WTC11 (cell line): ENCODE measurements at regions not wholly inside any gene's neighbourhood (a gene's known extent, or its start where the extent isn't known, plus 50 kb on each side); places are given as distances from the start of the nearest gene placed in this dataset.

Experiments used
- ATAC-seq: fragments of 200-7000 bp; cut with Tn5 transposase; 2 replicates; pipeline ENCODE4 v1.10.0; 2021; ENCODE audit warnings: mild to moderate bottlenecking, moderate library complexity
- CTCF ChIA-PET: fragments of 300-600 bp; sonication (Branson Sonifier 250); formaldehyde crosslinking; loops from one replicate; lab custom pipeline; 2021; ENCODE audit warnings: antibody characterized with exemption; lab: Charles Lee
- POLR2A ChIA-PET: fragments of 350-600 bp; sonication (Branson Sonifier 250); formaldehyde crosslinking; loops from one replicate; lab custom pipeline; 2021; ENCODE audit warnings: antibody characterized with exemption; lab: Charles Lee
- DNase-seq: peaks from one replicate; pipeline ENCODE4 v3.0.0; 2021; ENCODE audit warnings: low spot score
- H3K27ac Mint-ChIP-seq: 2 replicates; pipeline ENCODE4 v1.8.0; 2021; ENCODE audit warnings: mixed read lengths
- H3K27me3 Mint-ChIP-seq: 2 replicates; pipeline ENCODE4 v1.8.0; 2021; ENCODE audit warnings: low read depth, mild to moderate bottlenecking, moderate library complexity, mixed read lengths
- H3K36me3 Mint-ChIP-seq: 2 replicates; pipeline ENCODE4 v1.8.0; 2021; ENCODE audit warnings: mixed read lengths
- H3K4me1 Mint-ChIP-seq: 2 replicates; pipeline ENCODE4 v1.8.0; 2022; ENCODE audit warnings: mixed read lengths
- H3K4me3 Mint-ChIP-seq: 2 replicates; pipeline ENCODE4 v1.8.0; 2021; ENCODE audit warnings: mild to moderate bottlenecking, moderate library complexity, mixed read lengths
- H3K9me3 Mint-ChIP-seq: 2 replicates; pipeline ENCODE4 v1.8.0; 2021; ENCODE audit warnings: mixed read lengths
- AFF4 ChIP-seq: sonication (generic); formaldehyde crosslinking; IDR thresholded peaks from 2 replicates; pipeline ENCODE4 v1.8.1; 2023; ENCODE audit warnings: mild to moderate bottlenecking, missing genetic modification reagents, borderline replicate concordance
- CREM ChIP-seq: sonication (generic); formaldehyde crosslinking; IDR thresholded peaks from 2 replicates; pipeline ENCODE4 v1.8.1; 2022; ENCODE audit warnings: mild to moderate bottlenecking, missing genetic modification reagents, moderate library complexity
- GRHL2 ChIP-seq: fragments of 250-450 bp; sonication (Bioruptor Pico); IDR thresholded peaks from 2 replicates; pipeline ENCODE4 v1.8.0; 2022; ENCODE audit warnings: mild to moderate bottlenecking, moderate library complexity; ENCODE audit not compliant: insufficient replicate concordance, severe bottlenecking
- IRF2 ChIP-seq: sonication (generic); formaldehyde crosslinking; IDR thresholded peaks from 2 replicates; pipeline ENCODE4 v1.8.0; 2022; ENCODE audit warnings: low read depth, missing genetic modification reagents, borderline replicate concordance
- MLX ChIP-seq: sonication (generic); formaldehyde crosslinking; IDR thresholded peaks from 2 replicates; pipeline ENCODE4 v1.8.1; 2023; ENCODE audit warnings: mild to moderate bottlenecking, missing genetic modification reagents, moderate library complexity
- MXD4 ChIP-seq: fragments of 250-450 bp; sonication (Bioruptor Pico); IDR thresholded peaks from 2 replicates; pipeline ENCODE4 v1.8.0; 2021; ENCODE audit warnings: mild to moderate bottlenecking, moderate library complexity, borderline replicate concordance
- NFATC4 ChIP-seq: fragments of 250-450 bp; sonication (Bioruptor Pico); IDR thresholded peaks from 2 replicates; pipeline ENCODE4 v1.9.0; 2021; ENCODE audit warnings: mild to moderate bottlenecking
- SOX15 ChIP-seq: fragments of 250-450 bp; sonication (Bioruptor Pico); IDR thresholded peaks from 2 replicates; pipeline ENCODE4 v1.9.0; 2021; ENCODE audit warnings: mild to moderate bottlenecking
- SP1 ChIP-seq: sonication (generic); formaldehyde crosslinking; conservative IDR thresholded peaks from 2 replicates; pipeline ENCODE4 v1.8.1; 2022; ENCODE audit warnings: missing genetic modification reagents
- TEAD1 ChIP-seq: sonication (generic); formaldehyde crosslinking; IDR thresholded peaks from 2 replicates; pipeline ENCODE4 v1.8.0; 2022; ENCODE audit warnings: mild to moderate bottlenecking, missing genetic modification reagents
- TEAD4 ChIP-seq: sonication (generic); formaldehyde crosslinking; IDR thresholded peaks from 2 replicates; pipeline ENCODE4 v1.8.0; 2022; ENCODE audit warnings: mild to moderate bottlenecking, missing genetic modification reagents
- TP53 ChIP-seq: sonication (generic); formaldehyde crosslinking; IDR thresholded peaks from 2 replicates; pipeline ENCODE4 v1.8.1; 2023; ENCODE audit warnings: mild to moderate bottlenecking, missing genetic modification reagents
- USF1 ChIP-seq: sonication (generic); formaldehyde crosslinking; IDR thresholded peaks from 2 replicates; pipeline ENCODE4 v1.8.0; 2022; ENCODE audit warnings: mild to moderate bottlenecking, missing genetic modification reagents
- ZBTB21 ChIP-seq: sonication (generic); formaldehyde crosslinking; IDR thresholded peaks from 2 replicates; pipeline ENCODE4 v1.8.1; 2023; ENCODE audit warnings: mild to moderate bottlenecking, missing genetic modification reagents, borderline replicate concordance
- TF ChIP-seq, protein P1 (sequence below): sonication (generic); formaldehyde crosslinking; IDR thresholded peaks from 2 replicates; pipeline ENCODE4 v1.8.1; 2022; ENCODE audit warnings: mild to moderate bottlenecking, moderate library complexity, missing genetic modification reagents
- TF ChIP-seq, protein P2 (sequence below): sonication (generic); formaldehyde crosslinking; IDR thresholded peaks from 2 replicates; pipeline ENCODE4 v1.8.1; 2022; ENCODE audit warnings: low read depth, mild to moderate bottlenecking, moderate library complexity, missing genetic modification reagents, borderline replicate concordance
- TF ChIP-seq, protein P3 (sequence below): sonication (generic); formaldehyde crosslinking; conservative IDR thresholded peaks from 2 replicates; pipeline ENCODE4 v1.8.1; 2023; ENCODE audit warnings: mild to moderate bottlenecking, low read depth, missing genetic modification reagents, moderate library complexity
- TF ChIP-seq, protein P4 (sequence below): sonication (generic); formaldehyde crosslinking; IDR thresholded peaks from 2 replicates; pipeline ENCODE4 v1.8.0; 2023; ENCODE audit warnings: missing genetic modification reagents, mild to moderate bottlenecking, borderline replicate concordance
- TF ChIP-seq, protein P5 (sequence below): fragments of 250-450 bp; sonication (Bioruptor Pico); IDR thresholded peaks from 2 replicates; pipeline ENCODE4 v1.9.0; 2021; ENCODE audit warnings: moderate library complexity, mild to moderate bottlenecking, inconsistent platforms, borderline replicate concordance
- TF ChIP-seq, protein P6 (sequence below): sonication (generic); formaldehyde crosslinking; IDR thresholded peaks from 2 replicates; pipeline ENCODE4 v1.8.0; 2022; ENCODE audit warnings: mild to moderate bottlenecking, missing genetic modification reagents

- POLR2A ChIA-PET, result interaction anchor here (0.9 kb wide), 1 partner anchor 11 kb away, joined by 3 read pairs; no protein-coding TSS in a partner anchor
- no peaks in the 10 kb centered on the region; the same call in 1 of the 2 replicates for H3K27me3 Mint-ChIP-seq
- ATAC-seq, result no peak
- no peaks in the 10 kb centered on the region for H3K36me3 Mint-ChIP-seq
- peaks cover 22% of the 10 kb centered on the region for H3K4me1 Mint-ChIP-seq
- no peak for DNase-seq
- no peak overlapping the region for H3K4me3 Mint-ChIP-seq
- no peak overlapping the region for H3K27ac Mint-ChIP-seq
- CTCF ChIA-PET, result no interaction called here
- TF ChIP-seq ZBTB21 (CRISPR knock-in tag), result no peak
- no peak for TF ChIP-seq IRF2 (CRISPR knock-in tag)
- TF ChIP-seq, protein P1, sequence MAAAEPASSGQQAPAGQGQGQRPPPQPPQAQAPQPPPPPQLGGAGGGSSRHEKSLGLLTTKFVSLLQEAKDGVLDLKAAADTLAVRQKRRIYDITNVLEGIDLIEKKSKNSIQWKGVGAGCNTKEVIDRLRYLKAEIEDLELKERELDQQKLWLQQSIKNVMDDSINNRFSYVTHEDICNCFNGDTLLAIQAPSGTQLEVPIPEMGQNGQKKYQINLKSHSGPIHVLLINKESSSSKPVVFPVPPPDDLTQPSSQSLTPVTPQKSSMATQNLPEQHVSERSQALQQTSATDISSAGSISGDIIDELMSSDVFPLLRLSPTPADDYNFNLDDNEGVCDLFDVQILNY (CRISPR knock-in tag), result no peak
- no peak for TF ChIP-seq MLX
- TF ChIP-seq USF1 (CRISPR knock-in tag), result no peak
- TF ChIP-seq SOX15 (CRISPR knock-in tag), result no peak
- TF ChIP-seq, protein P2, sequence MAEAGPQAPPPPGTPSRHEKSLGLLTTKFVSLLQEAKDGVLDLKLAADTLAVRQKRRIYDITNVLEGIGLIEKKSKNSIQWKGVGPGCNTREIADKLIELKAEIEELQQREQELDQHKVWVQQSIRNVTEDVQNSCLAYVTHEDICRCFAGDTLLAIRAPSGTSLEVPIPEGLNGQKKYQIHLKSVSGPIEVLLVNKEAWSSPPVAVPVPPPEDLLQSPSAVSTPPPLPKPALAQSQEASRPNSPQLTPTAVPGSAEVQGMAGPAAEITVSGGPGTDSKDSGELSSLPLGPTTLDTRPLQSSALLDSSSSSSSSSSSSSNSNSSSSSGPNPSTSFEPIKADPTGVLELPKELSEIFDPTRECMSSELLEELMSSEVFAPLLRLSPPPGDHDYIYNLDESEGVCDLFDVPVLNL (CRISPR knock-in tag), result no peak
- no peak for TF ChIP-seq TEAD4
- TF ChIP-seq, protein P3, sequence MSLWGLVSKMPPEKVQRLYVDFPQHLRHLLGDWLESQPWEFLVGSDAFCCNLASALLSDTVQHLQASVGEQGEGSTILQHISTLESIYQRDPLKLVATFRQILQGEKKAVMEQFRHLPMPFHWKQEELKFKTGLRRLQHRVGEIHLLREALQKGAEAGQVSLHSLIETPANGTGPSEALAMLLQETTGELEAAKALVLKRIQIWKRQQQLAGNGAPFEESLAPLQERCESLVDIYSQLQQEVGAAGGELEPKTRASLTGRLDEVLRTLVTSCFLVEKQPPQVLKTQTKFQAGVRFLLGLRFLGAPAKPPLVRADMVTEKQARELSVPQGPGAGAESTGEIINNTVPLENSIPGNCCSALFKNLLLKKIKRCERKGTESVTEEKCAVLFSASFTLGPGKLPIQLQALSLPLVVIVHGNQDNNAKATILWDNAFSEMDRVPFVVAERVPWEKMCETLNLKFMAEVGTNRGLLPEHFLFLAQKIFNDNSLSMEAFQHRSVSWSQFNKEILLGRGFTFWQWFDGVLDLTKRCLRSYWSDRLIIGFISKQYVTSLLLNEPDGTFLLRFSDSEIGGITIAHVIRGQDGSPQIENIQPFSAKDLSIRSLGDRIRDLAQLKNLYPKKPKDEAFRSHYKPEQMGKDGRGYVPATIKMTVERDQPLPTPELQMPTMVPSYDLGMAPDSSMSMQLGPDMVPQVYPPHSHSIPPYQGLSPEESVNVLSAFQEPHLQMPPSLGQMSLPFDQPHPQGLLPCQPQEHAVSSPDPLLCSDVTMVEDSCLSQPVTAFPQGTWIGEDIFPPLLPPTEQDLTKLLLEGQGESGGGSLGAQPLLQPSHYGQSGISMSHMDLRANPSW (CRISPR knock-in tag), result no peak
- no peak for TF ChIP-seq GRHL2 (CRISPR knock-in tag)
- TF ChIP-seq MXD4, result no peak
- no peak for TF ChIP-seq AFF4 (CRISPR knock-in tag)
- TF ChIP-seq, protein P4, sequence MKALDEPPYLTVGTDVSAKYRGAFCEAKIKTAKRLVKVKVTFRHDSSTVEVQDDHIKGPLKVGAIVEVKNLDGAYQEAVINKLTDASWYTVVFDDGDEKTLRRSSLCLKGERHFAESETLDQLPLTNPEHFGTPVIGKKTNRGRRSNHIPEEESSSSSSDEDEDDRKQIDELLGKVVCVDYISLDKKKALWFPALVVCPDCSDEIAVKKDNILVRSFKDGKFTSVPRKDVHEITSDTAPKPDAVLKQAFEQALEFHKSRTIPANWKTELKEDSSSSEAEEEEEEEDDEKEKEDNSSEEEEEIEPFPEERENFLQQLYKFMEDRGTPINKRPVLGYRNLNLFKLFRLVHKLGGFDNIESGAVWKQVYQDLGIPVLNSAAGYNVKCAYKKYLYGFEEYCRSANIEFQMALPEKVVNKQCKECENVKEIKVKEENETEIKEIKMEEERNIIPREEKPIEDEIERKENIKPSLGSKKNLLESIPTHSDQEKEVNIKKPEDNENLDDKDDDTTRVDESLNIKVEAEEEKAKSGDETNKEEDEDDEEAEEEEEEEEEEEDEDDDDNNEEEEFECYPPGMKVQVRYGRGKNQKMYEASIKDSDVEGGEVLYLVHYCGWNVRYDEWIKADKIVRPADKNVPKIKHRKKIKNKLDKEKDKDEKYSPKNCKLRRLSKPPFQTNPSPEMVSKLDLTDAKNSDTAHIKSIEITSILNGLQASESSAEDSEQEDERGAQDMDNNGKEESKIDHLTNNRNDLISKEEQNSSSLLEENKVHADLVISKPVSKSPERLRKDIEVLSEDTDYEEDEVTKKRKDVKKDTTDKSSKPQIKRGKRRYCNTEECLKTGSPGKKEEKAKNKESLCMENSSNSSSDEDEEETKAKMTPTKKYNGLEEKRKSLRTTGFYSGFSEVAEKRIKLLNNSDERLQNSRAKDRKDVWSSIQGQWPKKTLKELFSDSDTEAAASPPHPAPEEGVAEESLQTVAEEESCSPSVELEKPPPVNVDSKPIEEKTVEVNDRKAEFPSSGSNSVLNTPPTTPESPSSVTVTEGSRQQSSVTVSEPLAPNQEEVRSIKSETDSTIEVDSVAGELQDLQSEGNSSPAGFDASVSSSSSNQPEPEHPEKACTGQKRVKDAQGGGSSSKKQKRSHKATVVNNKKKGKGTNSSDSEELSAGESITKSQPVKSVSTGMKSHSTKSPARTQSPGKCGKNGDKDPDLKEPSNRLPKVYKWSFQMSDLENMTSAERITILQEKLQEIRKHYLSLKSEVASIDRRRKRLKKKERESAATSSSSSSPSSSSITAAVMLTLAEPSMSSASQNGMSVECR (CRISPR knock-in tag), result no peak
- TF ChIP-seq, protein P5, sequence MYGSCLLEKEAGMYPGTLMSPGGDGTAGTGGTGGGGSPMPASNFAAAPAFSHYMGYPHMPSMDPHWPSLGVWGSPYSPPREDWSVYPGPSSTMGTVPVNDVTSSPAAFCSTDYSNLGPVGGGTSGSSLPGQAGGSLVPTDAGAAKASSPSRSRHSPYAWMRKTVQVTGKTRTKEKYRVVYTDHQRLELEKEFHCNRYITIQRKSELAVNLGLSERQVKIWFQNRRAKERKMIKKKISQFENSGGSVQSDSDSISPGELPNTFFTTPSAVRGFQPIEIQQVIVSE, result no peak
- no peak for TF ChIP-seq TEAD1 (CRISPR knock-in tag)
- no peak for TF ChIP-seq SP1
- no peak for TF ChIP-seq TP53
- TF ChIP-seq, protein P6, sequence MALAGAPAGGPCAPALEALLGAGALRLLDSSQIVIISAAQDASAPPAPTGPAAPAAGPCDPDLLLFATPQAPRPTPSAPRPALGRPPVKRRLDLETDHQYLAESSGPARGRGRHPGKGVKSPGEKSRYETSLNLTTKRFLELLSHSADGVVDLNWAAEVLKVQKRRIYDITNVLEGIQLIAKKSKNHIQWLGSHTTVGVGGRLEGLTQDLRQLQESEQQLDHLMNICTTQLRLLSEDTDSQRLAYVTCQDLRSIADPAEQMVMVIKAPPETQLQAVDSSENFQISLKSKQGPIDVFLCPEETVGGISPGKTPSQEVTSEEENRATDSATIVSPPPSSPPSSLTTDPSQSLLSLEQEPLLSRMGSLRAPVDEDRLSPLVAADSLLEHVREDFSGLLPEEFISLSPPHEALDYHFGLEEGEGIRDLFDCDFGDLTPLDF (CRISPR knock-in tag), result no peak
- no peak for TF ChIP-seq CREM
- TF ChIP-seq NFATC4 (CRISPR knock-in tag), result no peak
- H3K9me3 Mint-ChIP-seq, result no peaks in the 10 kb centered on the region
Measured at GRCh38 chr1:58391056-58391455, 155.5 kb downstream of the OMA1 start.
